Kidney (tissue), 13 donors: ENCODE measurements at regions not wholly inside any gene's neighbourhood (a gene's known extent, or its start where the extent isn't known, plus 50 kb on each side); places are given as distances from the start of the nearest gene placed in this dataset.

ENCODE experiments used
- DNase-seq, 5 donors: peaks; one replicate each; pipeline ENCODE4 v3.0.0-alpha.2; 2013 to 2020
- FAIRE-seq: peaks from 2 replicates; lab custom pipeline; 2012; peaks lifted over from hg19 to GRCh38; lab: Jason Lieb, UNC
- H3K27ac ChIP-seq, 2 donors: one replicate each; pipeline ENCODE4 v1.7.0; 2013; ENCODE audit warnings: low read depth in 2 of 2, low read length in 2 of 2, inconsistent platforms in 1 of 2
- H3K27me3 ChIP-seq: one replicate; pipeline ENCODE4 v1.7.1; 2013; ENCODE audit warnings: low read length, inconsistent platforms; ENCODE audit not compliant: control insufficient read depth, insufficient read depth
- H3K36me3 ChIP-seq, 3 donors: one replicate each; pipeline versions ENCODE4 v1.7.0 to v1.7.1; 2013; ENCODE audit warnings: low read length in 3 of 3, control low read depth in 1 of 3, inconsistent platforms in 1 of 3; ENCODE audit not compliant: insufficient read depth in 3 of 3, control insufficient read depth in 2 of 3
- H3K4me1 ChIP-seq, 3 donors: one replicate each; pipeline versions ENCODE4 v1.7.0 to v1.7.1; 2013; ENCODE audit warnings: low read length in 3 of 3, inconsistent platforms in 1 of 3, low read depth in 1 of 3; ENCODE audit not compliant: control insufficient read depth in 2 of 3, insufficient read depth in 2 of 3
- H3K4me3 ChIP-seq, 3 donors: one replicate each; pipeline versions ENCODE4 v1.7.0 to v1.8.1; 2013; ENCODE audit warnings: low read length in 3 of 3, control low read depth in 1 of 3, inconsistent platforms in 1 of 3
- H3K9ac ChIP-seq, 3 donors: one replicate each; pipeline versions ENCODE4 v1.7.0 to v1.7.1; 2013; ENCODE audit warnings: low read length in 3 of 3, control low read depth in 1 of 3, inconsistent platforms in 1 of 3
- H3K9me3 ChIP-seq, 3 donors: one replicate each; pipeline versions ENCODE4 v1.7.0 to v1.7.1; 2013; ENCODE audit warnings: low read length in 3 of 3, control low read depth in 1 of 3, inconsistent platforms in 1 of 3; ENCODE audit not compliant: control insufficient read depth in 2 of 3, insufficient read depth in 1 of 3
- CTCF ChIP-seq: IDR thresholded peaks from 3 replicates; pipeline ENCODE4 v1.5.1; 2012; ENCODE audit warnings: mild to moderate bottlenecking, moderate library complexity, borderline replicate concordance; ENCODE audit not compliant: insufficient read depth; ENCODE audit errors: extremely low read depth
- intact Hi-C: fragments of 100-400 bp; cut with DNase I; formaldehyde crosslinking; loops from one replicate; pipeline ENCODE4 v1.11.1; 2022
- donor health status: control.
- donor health status: control.
- donor health status: control.
- donor health status: control.
- donor health status: control.
- donor health status: DM: yes; HTN: yes; CAD: no.
- donor health status: Normal renal cell carcinoma (clear cell type).

GRCh38 chr15:91478717-91479191 lies 374.8 kb upstream of the SLCO3A1 start:
- no peak for TF ChIP-seq CTCF

GRCh38 chr15:91480426-91480825 lies 373.1 kb upstream of the SLCO3A1 start:
- intact Hi-C loops, result no loop called here
- no peak overlapping the region for H3K27ac ChIP-seq
- FAIRE-seq, result no peak

More at GRCh38 chr15:91478717-91479191, 374.8 kb upstream of the SLCO3A1 start:
- DNase-seq (no peak), FAIRE-seq (no peak)
- no peaks in the 10 kb centered on the region for H3K9me3 ChIP-seq
- H3K4me3 ChIP-seq, result no peak overlapping the region
- H3K4me1 ChIP-seq, result no peaks in the 10 kb centered on the region
- no peak overlapping the region for H3K27ac ChIP-seq
- no peaks in the 10 kb centered on the region for H3K27me3 ChIP-seq
- no peak overlapping the region for H3K9ac ChIP-seq
- no peaks in the 10 kb centered on the region for H3K36me3 ChIP-seq
- intact Hi-C loops, result no loop called here

GRCh38 chr15:91482799-91483198 lies 370.7 kb upstream of the SLCO3A1 start:
- TF ChIP-seq CTCF, result no peak
- no peak for FAIRE-seq
- no peak for DNase-seq
- intact Hi-C loops, result no loop called here
- Histone ChIP-seq H3K36me3 (no peaks in the 10 kb centered on the region), H3K27ac (no peak overlapping the region), H3K9ac (no peak overlapping the region), H3K4me3 (no peak overlapping the region), H3K4me1 (no peaks in the 10 kb centered on the region), H3K27me3 (no peaks in the 10 kb centered on the region), H3K9me3 (no peaks in the 10 kb centered on the region)

More at GRCh38 chr15:91480426-91480825, 373.1 kb upstream of the SLCO3A1 start:
- H3K9ac ChIP-seq, result no peak overlapping the region
- H3K27me3 ChIP-seq, result no peaks in the 10 kb centered on the region
- no peaks in the 10 kb centered on the region for H3K4me1 ChIP-seq
- H3K4me3 ChIP-seq, result no peak overlapping the region
- DNase-seq, result no peak
- H3K9me3 ChIP-seq, result no peaks in the 10 kb centered on the region
- H3K36me3 ChIP-seq, result no peaks in the 10 kb centered on the region
- no peak for TF ChIP-seq CTCF

- no peak for TF ChIP-seq CTCF
- H3K4me3 ChIP-seq, result no peak overlapping the region
- H3K4me1 ChIP-seq, result no peaks in the 10 kb centered on the region
- no peak for FAIRE-seq
- intact Hi-C loops, result no loop called here
- H3K9ac ChIP-seq, result no peak overlapping the region
- no peaks in the 10 kb centered on the region for H3K27me3 ChIP-seq
- no peak overlapping the region for H3K27ac ChIP-seq
- DNase-seq, result no peak
- H3K9me3 ChIP-seq, result no peaks in the 10 kb centered on the region
- no peaks in the 10 kb centered on the region for H3K36me3 ChIP-seq
Observed at GRCh38 chr15:91484141-91484540, 369.4 kb upstream of the SLCO3A1 start.
